Stimulated activated naive B cell treated with anti-CD40 and anti-IgM and Interleukin-4, amounts not matched to agents 10 μg/mL and 1 μg/mL and 100 μg/mL, for 72 hours (primary cell): ENCODE measurements at regions not wholly inside any gene's neighbourhood (a gene's known extent, or its start where the extent isn't known, plus 50 kb on each side); places are given as distances from the start of the nearest gene placed in this dataset.
"Not testable (repeated sequence)": the region's sequence is repeated elsewhere in the genome, so short reads cannot be mapped to it uniquely, and the experiment has no call there.

Source experiments
- ATAC-seq, 2 donors: fragments of 150-1000 bp; cut with Tn5 transposase; replicated peaks; 2 replicates each; pipeline ENCODE4 v1.10.0; 2021; ENCODE audit warnings: moderate library complexity in 1 of 2
- DNase-seq: peaks from one replicate; pipeline ENCODE4 v3.0.0; 2021
- H3K27ac Mint-ChIP-seq: one replicate; pipeline ENCODE4 v1.8.0; 2022; ENCODE audit warnings: mild to moderate bottlenecking, mixed read lengths
- H3K27me3 Mint-ChIP-seq, 2 donors: one replicate each; pipeline ENCODE4 v1.8.0; 2022; ENCODE audit warnings: mixed read lengths in 2 of 2
- H3K36me3 Mint-ChIP-seq, 2 donors: one replicate each; pipeline ENCODE4 v1.8.0; 2022; ENCODE audit warnings: mixed read lengths in 2 of 2, mild to moderate bottlenecking in 1 of 2
- H3K4me1 Mint-ChIP-seq, 2 donors: one replicate each; pipeline ENCODE4 v1.8.0; 2022; ENCODE audit warnings: mixed read lengths in 2 of 2, mild to moderate bottlenecking in 1 of 2
- H3K4me3 Mint-ChIP-seq, 2 donors: one replicate each; pipeline ENCODE4 v1.8.0; 2022; ENCODE audit warnings: mild to moderate bottlenecking in 2 of 2, mixed read lengths in 2 of 2, moderate library complexity in 1 of 2
- H3K9me3 Mint-ChIP-seq, 2 donors: one replicate each; pipeline ENCODE4 v1.8.0; 2022; ENCODE audit warnings: mixed read lengths in 2 of 2, mild to moderate bottlenecking in 1 of 2

DNA sequence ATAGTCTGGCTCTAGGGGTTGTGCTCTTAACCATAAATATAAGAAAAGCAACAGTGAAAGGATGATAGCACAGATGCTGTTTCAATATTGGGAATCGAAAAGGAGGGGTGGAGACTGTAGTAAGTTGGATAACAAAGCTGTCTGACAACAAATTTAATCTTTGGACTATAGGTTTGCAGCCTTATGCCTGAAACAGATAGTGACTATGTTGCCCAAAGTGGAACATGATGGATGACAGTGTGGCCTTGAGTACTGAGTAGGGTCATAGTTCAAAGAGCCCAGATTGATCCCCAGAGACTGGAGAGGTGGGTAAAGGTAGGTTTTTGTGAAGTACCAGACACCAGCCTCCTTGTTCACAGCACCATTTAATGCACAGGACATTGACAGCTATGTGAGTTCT lies 144.0 kb upstream of the PALMD start:
- H3K9me3 Mint-ChIP-seq = peaks cover 0 to 1% of the 10 kb centered on the region in 2 donors
- H3K4me3 Mint-ChIP-seq = no peak overlapping the region
- no peaks in the 10 kb centered on the region for H3K4me1 Mint-ChIP-seq
- DNase-seq = no peak
- H3K27me3 Mint-ChIP-seq = no peaks in the 10 kb centered on the region
- H3K27ac Mint-ChIP-seq = no peak overlapping the region
- ATAC-seq = no peak
- no peaks in the 10 kb centered on the region for H3K36me3 Mint-ChIP-seq

- ATAC-seq = no peak
- Mint-ChIP-seq H3K4me3 (no peak overlapping the region), H3K9me3 (peaks cover 0 to 1% of the 10 kb centered on the region in 2 donors), H3K36me3 (no peaks in the 10 kb centered on the region), H3K4me1 (no peaks in the 10 kb centered on the region), H3K27ac (no peak overlapping the region), H3K27me3 (no peaks in the 10 kb centered on the region)
- DNase-seq = no peak
These were observed 143.5 kb upstream of the PALMD start for GRCh38 chr1:99502400-99502799.

- DNase-seq (no peak), ATAC-seq (no peak)
- H3K27me3 Mint-ChIP-seq = no peaks in the 10 kb centered on the region
- H3K4me1 Mint-ChIP-seq = no peaks in the 10 kb centered on the region
- H3K27ac Mint-ChIP-seq = no peak overlapping the region
- H3K36me3 Mint-ChIP-seq = no peaks in the 10 kb centered on the region
- peaks cover 0 to 3% of the 10 kb centered on the region in 2 donors for H3K9me3 Mint-ChIP-seq
- no peak overlapping the region for H3K4me3 Mint-ChIP-seq
These were observed 142.6 kb upstream of the PALMD start for GRCh38 chr1:99503276-99503747.

DNA sequence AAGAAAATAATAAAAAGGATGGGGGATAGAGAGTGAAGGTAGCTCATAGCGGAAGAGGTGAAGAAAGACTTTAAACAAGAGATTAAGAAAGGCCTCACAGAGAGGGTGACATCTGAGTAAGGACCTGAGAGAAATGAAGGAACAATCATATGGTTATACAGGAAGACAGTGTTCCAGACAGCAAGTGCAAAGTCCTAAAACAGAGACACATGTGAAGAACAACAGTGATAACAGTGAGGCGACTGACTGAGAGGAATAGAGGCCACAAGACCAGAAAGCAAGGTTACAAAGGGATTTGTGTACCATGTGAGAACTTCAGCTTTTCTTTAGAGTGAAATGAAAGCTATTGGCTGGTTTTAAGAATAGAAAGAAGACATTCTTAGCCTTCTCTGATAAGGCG lies 141.6 kb upstream of the PALMD start:
- Mint-ChIP-seq H3K27me3 (no peaks in the 10 kb centered on the region), H3K4me3 (no peak overlapping the region), H3K4me1 (no peaks in the 10 kb centered on the region), H3K27ac (no peak overlapping the region), H3K36me3 (no peaks in the 10 kb centered on the region), H3K9me3 (peaks cover 0 to 3% of the 10 kb centered on the region in 2 donors)
- no peak for DNase-seq
- no peak for ATAC-seq

GRCh38 chr1:99506631-99507030 lies 139.3 kb upstream of the PALMD start:
- no peaks in the 10 kb centered on the region for H3K27me3 Mint-ChIP-seq
- no peaks in the 10 kb centered on the region for H3K4me1 Mint-ChIP-seq
- DNase-seq (no peak), ATAC-seq (no peak)
- no peaks in the 10 kb centered on the region for H3K36me3 Mint-ChIP-seq
- peaks cover 5 to 8% of the 10 kb centered on the region in 2 donors for H3K9me3 Mint-ChIP-seq
- H3K27ac Mint-ChIP-seq = no peak overlapping the region
- no peak overlapping the region for H3K4me3 Mint-ChIP-seq

DNA sequence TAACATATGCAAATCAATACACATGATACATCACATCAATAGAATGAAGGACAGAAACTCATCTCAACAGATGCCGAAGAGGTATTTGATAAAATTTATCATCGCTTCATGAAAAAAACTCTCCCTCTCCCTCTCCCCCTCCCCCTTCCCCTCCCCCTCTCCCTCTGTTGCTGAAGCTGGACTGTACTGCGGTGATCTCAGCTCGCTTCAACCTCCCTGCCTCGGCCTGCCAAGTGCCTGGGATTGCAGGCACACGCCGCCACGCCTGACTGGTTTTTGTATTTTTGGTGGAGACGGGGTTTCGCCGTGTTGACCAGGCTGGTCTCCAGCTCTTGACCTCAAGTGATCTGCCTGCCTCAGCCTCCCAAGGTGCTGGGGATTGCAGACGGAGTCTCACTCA lies 138.5 kb upstream of the PALMD start:
- H3K27me3 Mint-ChIP-seq, H3K27ac Mint-ChIP-seq, DNase-seq, H3K9me3 Mint-ChIP-seq, H3K36me3 Mint-ChIP-seq, H3K4me1 Mint-ChIP-seq, H3K4me3 Mint-ChIP-seq, ATAC-seq: not testable (repeated sequence)

DNA sequence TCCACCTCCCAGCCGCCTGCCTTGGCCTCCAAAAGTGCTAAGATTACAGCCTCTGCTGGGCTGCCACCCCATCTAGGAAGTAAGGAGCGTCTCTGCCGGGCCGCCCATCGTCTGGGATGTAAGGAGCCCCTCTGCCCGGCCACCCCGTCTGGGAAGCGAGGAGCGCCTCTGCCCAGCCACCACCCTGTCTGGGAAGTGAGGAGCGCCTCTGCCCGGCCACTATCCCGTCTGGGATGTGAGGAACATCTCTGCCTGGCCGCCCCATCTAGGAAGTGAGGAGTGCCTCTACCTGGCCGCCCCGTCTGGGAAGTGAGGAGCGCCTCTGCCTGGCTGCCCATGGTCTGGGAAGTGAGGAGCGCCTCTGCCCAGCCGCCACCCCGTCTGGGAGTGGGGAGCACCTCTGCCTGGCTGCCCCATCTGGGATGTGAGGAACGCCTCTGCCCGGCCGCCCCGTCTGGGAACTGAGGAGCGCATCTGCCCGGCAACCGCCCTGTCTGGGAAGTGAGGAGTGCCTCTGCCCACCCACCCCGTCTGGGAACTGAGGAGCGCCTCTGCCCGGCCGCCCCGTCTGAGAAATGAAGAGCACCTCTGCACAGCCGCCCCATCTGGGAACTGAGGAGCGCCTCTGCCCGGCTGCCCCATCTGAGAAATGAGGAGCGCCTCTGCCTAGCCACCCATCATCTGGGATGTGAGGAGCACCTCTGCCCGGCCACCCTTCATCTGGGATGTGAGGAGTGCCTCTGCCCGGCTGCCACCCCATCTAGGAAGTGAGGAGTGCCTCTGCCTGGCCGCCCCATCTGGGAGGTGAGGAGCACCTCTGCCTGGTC lies 137.8 kb upstream of the PALMD start:
- ATAC-seq (no peak), DNase-seq (no peak)
- Mint-ChIP-seq H3K4me1 (no peaks in the 10 kb centered on the region), H3K4me3 (no peak overlapping the region), H3K27me3 (no peaks in the 10 kb centered on the region), H3K36me3 (no peaks in the 10 kb centered on the region), H3K9me3 (peaks cover 5 to 8% of the 10 kb centered on the region in 2 donors), H3K27ac (no peak overlapping the region)

GRCh38 chr1:99508733-99509445 lies 137.0 kb upstream of the PALMD start:
- DNase-seq, H3K27me3 Mint-ChIP-seq, H3K27ac Mint-ChIP-seq, H3K4me3 Mint-ChIP-seq, ATAC-seq, H3K36me3 Mint-ChIP-seq, H3K4me1 Mint-ChIP-seq, H3K9me3 Mint-ChIP-seq: not testable (repeated sequence)

GRCh38 chr1:99514823-99515552 lies 130.9 kb upstream of the PALMD start:
- not testable (repeated sequence) for H3K36me3 Mint-ChIP-seq, H3K27ac Mint-ChIP-seq, H3K27me3 Mint-ChIP-seq, ATAC-seq, DNase-seq, H3K4me3 Mint-ChIP-seq, H3K4me1 Mint-ChIP-seq, H3K9me3 Mint-ChIP-seq

GRCh38 chr1:99516141-99516540 lies 129.8 kb upstream of the PALMD start:
- Mint-ChIP-seq H3K4me1 (no peaks in the 10 kb centered on the region), H3K27me3 (no peaks in the 10 kb centered on the region), H3K4me3 (no peak overlapping the region), H3K36me3 (no peaks in the 10 kb centered on the region), H3K9me3 (peaks cover 0 to 2% of the 10 kb centered on the region in 2 donors), H3K27ac (no peak overlapping the region)
- DNase-seq = no peak
- ATAC-seq = no peak

DNA sequence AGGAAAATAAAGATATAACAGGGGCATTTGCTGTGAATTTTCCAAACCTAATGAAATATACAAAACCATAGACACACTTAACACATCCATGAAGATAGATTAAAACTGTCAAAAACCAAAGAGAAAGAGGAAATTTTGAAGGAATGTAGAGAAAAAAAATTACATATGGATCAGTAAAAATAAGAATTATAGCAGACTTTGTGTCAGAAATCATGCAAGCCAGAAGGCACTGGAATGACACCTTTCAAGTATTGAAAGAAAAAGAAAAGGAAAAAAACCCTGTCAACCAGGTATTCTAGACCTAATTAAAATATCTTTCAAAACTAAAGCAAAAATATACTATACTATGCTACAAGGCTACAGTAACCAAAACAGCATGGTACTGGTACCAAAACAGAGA lies 125.8 kb upstream of the PALMD start:
- Mint-ChIP-seq H3K4me1 (no peaks in the 10 kb centered on the region), H3K27ac (no peak overlapping the region), H3K4me3 (no peak overlapping the region), H3K36me3 (no peaks in the 10 kb centered on the region), H3K9me3 (no peaks in the 10 kb centered on the region), H3K27me3 (no peaks in the 10 kb centered on the region)
- ATAC-seq = no peak
- DNase-seq = no peak

GRCh38 chr1:99525331-99525730 lies 120.6 kb upstream of the PALMD start:
- H3K4me1 Mint-ChIP-seq = no peaks in the 10 kb centered on the region
- H3K4me3 Mint-ChIP-seq = no peak overlapping the region
- H3K27ac Mint-ChIP-seq = no peak overlapping the region
- DNase-seq (no peak), ATAC-seq (no peak)
- H3K27me3 Mint-ChIP-seq = no peaks in the 10 kb centered on the region
- peaks cover 0 to 1% of the 10 kb centered on the region in 2 donors for H3K9me3 Mint-ChIP-seq
- H3K36me3 Mint-ChIP-seq = no peaks in the 10 kb centered on the region

GRCh38 chr1:99527078-99527477 lies 118.8 kb upstream of the PALMD start:
- Mint-ChIP-seq H3K9me3 (peaks cover 0 to 1% of the 10 kb centered on the region in 2 donors), H3K4me1 (no peaks in the 10 kb centered on the region), H3K27me3 (no peaks in the 10 kb centered on the region), H3K27ac (no peak overlapping the region), H3K36me3 (no peaks in the 10 kb centered on the region), H3K4me3 (no peak overlapping the region)
- no peak for ATAC-seq
- DNase-seq = no peak

- Mint-ChIP-seq H3K27ac (no peak overlapping the region), H3K9me3 (peaks cover 0 to 1% of the 10 kb centered on the region in 2 donors), H3K36me3 (no peaks in the 10 kb centered on the region), H3K4me3 (no peak overlapping the region), H3K27me3 (no peaks in the 10 kb centered on the region), H3K4me1 (no peaks in the 10 kb centered on the region)
- DNase-seq = no peak
- ATAC-seq = no peak
These were observed 118.4 kb upstream of the PALMD start for GRCh38 chr1:99527545-99527944.
